BLaER1 treated with 17β-estradiol and CSF1 and Interleukin-3, amounts not matched to agents 10 nM and 100 nM (cell line): ENCODE measurements at regions not wholly inside any gene's neighbourhood (a gene's known extent, or its start where the extent isn't known, plus 50 kb on each side); places are given as distances from the start of the nearest gene placed in this dataset.

ENCODE experiments used
- H3K27ac ChIP-seq, 11 experiments: shearing (Covaris generic); formaldehyde crosslinking; 2 replicates each; pipeline ENCODE4 v1.8.1; 2022
- H3K27me3 ChIP-seq, 11 experiments: shearing (Covaris generic); formaldehyde crosslinking; 2 replicates each; pipeline ENCODE4 v1.8.1; 2022
- H3K36me3 ChIP-seq, 11 experiments: shearing (Covaris generic); formaldehyde crosslinking; 2 replicates each; pipeline ENCODE4 v1.8.1; 2022
- H3K4me1 ChIP-seq, 10 experiments: shearing (Covaris generic); formaldehyde crosslinking; 2 replicates each; pipeline ENCODE4 v1.8.1; 2022
- H3K4me2 ChIP-seq, 11 experiments: shearing (Covaris generic); formaldehyde crosslinking; 2 replicates each; pipeline ENCODE4 v1.8.1; 2022
- H3K4me3 ChIP-seq, 10 experiments: shearing (Covaris generic); formaldehyde crosslinking; 2 replicates each; pipeline ENCODE4 v1.8.1; 2022
- H3K9ac ChIP-seq, 11 experiments: shearing (Covaris generic); formaldehyde crosslinking; 2 replicates each; pipeline ENCODE4 v1.8.1; 2022
- H3K9me3 ChIP-seq, 11 experiments: shearing (Covaris generic); formaldehyde crosslinking; replicated peaks in 1 of 11; 2 replicates each; pipeline ENCODE4 v1.8.1; 2022
- H4K20me1 ChIP-seq, 11 experiments: shearing (Covaris generic); formaldehyde crosslinking; 2 replicates each; pipeline ENCODE4 v1.8.1; 2022
- Cebpa-rat ChIP-seq, 11 experiments: shearing (Covaris generic); IDR thresholded peaks; 2 replicates each; pipeline ENCODE4 v1.8.1; 2022

DNA sequence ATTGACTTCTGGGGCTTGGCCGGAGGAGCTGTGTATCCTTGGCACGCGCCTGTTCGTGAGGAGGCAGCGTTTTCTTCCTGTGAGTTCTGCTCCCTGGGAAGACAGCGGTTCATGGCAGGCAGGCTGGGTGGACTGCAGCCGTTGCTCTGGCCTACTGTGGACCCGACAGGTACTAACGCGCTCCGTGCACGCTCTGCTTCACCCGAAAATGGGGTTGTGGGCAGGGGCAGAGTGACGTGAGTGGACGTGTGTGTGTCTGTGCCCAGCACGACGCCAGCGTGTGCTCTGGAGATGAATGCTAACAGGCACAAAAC lies 179.1 kb downstream of the KIF26A start:
- Histone ChIP-seq H3K27ac (no peak overlapping the region), H3K4me2 (peak overlapping the region in 3 of 11 experiments; percentile 38 to 45 (median 41); a peak in 3 of 22 replicates), H4K20me1 (peaks cover 0 to 21% (median 0%) of the 10 kb centered on the region in 11 experiments; a peak in 2 of 22 replicates), H3K4me3 (no peak overlapping the region), H3K4me1 (peaks cover 8 to 59% (median 47%) of the 10 kb centered on the region in 10 experiments), H3K36me3 (no peaks in the 10 kb centered on the region), H3K9me3 (no peaks in the 10 kb centered on the region), H3K9ac (no peak overlapping the region), H3K27me3 (peaks cover 0 to 14% (median 5%) of the 10 kb centered on the region in 11 experiments; a peak in 10 of 22 replicates)
- TF ChIP-seq Cebpa-rat (IDR thresholded peaks at IDR 0.05), result no peak

DNA sequence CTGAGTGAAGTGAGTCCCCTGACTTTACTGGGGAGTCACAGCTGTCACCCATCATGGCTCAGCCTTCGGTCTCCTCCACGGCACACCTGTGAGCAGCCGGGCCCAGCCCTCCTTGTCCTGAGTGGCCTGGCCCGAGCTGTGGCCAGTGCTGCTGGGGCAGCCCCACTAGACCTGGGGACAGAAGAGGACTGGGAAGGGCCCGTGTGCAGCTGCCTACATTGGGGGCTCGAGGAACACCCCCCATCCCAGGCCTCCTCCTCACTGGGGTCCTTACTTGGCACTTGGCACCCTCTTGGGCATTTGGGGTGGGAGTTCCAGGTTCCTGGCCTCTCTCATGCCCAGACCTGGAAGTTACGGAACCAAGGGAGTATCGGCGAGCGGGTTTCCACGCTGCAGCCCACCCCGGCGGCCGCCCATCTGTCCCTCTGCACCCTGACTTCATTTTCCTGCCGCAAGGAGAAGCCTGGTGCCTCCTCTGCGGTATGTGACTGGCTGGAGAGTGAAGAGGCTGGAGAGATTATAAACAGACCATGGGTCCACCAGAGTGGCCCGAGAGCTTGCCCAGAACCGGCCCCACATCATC lies 179.7 kb downstream of the KIF26A start:
- H3K4me3 ChIP-seq, result no peak overlapping the region
- no peak overlapping the region for H3K27ac ChIP-seq
- H4K20me1 ChIP-seq, result peaks cover 0 to 21% (median 0%) of the 10 kb centered on the region in 11 experiments; a peak in 2 of 22 replicates
- H3K36me3 ChIP-seq, result no peaks in the 10 kb centered on the region
- peaks cover 0 to 19% (median 5%) of the 10 kb centered on the region in 11 experiments; a peak in 10 of 22 replicates for H3K27me3 ChIP-seq
- peak overlapping the region in 1 of 11 experiments; percentile 24; a peak in 1 of 22 replicates for H3K9ac ChIP-seq
- peak overlapping the region in 8 of 11 experiments; percentile 9 to 54 (median 48); a peak in 11 of 22 replicates for H3K4me2 ChIP-seq
- no peak for TF ChIP-seq Cebpa-rat (IDR thresholded peaks at IDR 0.05)
- no peaks in the 10 kb centered on the region for H3K9me3 ChIP-seq
- H3K4me1 ChIP-seq, result peaks cover 8 to 66% (median 53%) of the 10 kb centered on the region in 10 experiments

DNA sequence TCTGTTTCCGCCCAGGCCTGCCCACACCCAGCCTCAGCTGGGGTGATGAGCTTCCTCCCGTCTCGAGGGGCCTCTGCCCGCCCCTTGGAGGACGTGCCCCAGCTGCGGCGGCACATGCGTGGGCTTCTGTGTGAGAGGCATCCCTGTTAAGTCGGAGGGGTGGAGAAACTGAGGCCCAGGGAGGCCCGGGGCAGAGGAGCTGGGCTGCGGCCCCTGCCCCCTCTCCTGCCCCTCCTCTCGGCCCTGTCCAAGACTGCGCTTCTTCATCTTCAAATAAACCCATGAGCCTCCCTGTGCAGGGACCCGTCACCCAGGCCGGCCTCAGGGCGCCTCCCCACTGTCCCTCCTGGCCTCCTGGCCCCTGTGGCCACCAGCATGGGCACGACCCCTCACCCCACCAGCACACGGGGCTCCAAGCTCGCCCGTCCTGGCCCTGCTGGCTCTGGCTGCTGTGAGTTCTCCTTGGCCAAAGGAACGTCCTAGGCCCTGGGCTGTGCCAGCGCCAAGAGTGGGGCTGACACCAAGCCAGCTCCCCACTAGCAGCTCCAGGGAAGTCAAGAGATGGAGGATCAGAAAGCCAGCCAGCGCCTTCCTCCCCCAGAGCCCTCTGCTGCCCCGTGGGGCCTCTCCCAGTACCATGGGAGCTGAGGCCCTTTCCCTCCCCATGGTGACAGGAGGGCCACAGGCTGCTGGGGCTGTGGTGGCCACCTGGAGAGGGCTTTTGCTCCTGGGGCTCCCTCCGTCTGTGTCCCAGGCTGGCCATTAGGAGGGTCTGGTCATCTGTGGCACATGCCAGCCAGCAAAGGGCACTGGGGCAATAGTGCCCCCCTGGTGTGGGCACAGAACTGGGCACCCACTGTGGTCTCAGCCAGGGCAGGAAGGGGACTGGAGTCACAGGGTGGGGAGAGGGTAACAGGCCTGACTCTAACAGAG lies 180.4 kb downstream of the KIF26A start:
- TF ChIP-seq Cebpa-rat (IDR thresholded peaks at IDR 0.05), result no peak
- H3K9me3 ChIP-seq, result no peaks in the 10 kb centered on the region
- peak overlapping the region in 2 of 11 experiments; percentile 7 to 24; a peak in 1 of 22 replicates for H3K9ac ChIP-seq
- H3K27me3 ChIP-seq, result peaks cover 0 to 19% (median 5%) of the 10 kb centered on the region in 11 experiments; a peak in 10 of 22 replicates
- H3K27ac ChIP-seq, result no peak overlapping the region
- no peak overlapping the region for H3K4me3 ChIP-seq
- H3K4me1 ChIP-seq, result peaks cover 8 to 73% (median 59%) of the 10 kb centered on the region in 10 experiments
- peaks cover 0 to 21% (median 0%) of the 10 kb centered on the region in 11 experiments; a peak in 2 of 22 replicates for H4K20me1 ChIP-seq
- H3K36me3 ChIP-seq, result no peaks in the 10 kb centered on the region
- peak overlapping the region in 8 of 11 experiments; percentile 9 to 54 (median 48); a peak in 14 of 22 replicates for H3K4me2 ChIP-seq

DNA sequence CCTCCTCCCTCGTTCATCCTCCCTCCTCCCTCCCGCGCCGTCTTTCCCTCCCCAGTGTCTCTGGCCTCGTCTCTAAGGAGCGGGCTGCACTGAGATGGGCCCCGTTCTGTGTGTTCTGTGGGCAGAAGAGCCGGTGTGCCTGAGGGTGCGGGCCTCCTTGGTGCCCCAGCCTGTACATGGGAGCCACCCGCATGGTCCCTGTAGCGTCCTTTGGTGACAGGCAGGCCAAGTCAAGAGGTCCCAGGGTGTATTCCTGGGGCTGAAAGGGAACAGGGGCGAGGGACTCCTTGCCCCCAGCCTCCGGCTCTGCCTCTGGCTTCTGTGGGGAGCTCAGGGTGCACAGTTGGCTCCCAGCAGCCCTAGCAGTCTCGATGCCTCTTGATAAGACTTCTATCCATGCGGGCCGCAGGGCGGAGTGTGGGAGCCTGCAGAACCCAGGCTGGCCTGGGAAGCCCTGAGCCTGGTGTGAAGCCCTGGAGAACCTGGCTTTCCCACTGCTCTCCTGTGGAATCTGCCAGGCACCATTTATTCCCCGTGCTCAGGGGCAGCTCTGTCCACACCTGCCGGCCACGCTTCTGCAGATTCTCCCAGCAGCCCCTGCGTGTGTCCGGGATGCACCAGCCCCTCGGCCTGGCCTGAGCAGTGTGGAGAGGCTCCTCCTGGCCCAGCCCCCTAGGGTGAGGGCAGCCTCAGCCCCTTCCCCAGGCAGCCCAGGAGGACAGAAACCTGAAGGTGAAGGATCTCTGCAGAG lies 181.3 kb downstream of the KIF26A start:
- H3K4me3 ChIP-seq, result no peak overlapping the region
- H3K4me2 ChIP-seq, result peak overlapping the region in 6 of 11 experiments; percentile 6 to 82 (median 50); a peak in 10 of 22 replicates
- H3K27ac ChIP-seq, result no peak overlapping the region
- H3K9me3 ChIP-seq, result no peaks in the 10 kb centered on the region
- H3K27me3 ChIP-seq, result peaks cover 0 to 19% (median 5%) of the 10 kb centered on the region in 11 experiments; a peak in 10 of 22 replicates
- H4K20me1 ChIP-seq, result peaks cover 0 to 21% (median 0%) of the 10 kb centered on the region in 11 experiments; a peak in 2 of 22 replicates
- H3K9ac ChIP-seq, result no peak overlapping the region
- H3K36me3 ChIP-seq, result no peaks in the 10 kb centered on the region
- peaks cover 8 to 74% (median 59%) of the 10 kb centered on the region in 10 experiments for H3K4me1 ChIP-seq
- no peak for TF ChIP-seq Cebpa-rat (IDR thresholded peaks at IDR 0.05)

DNA sequence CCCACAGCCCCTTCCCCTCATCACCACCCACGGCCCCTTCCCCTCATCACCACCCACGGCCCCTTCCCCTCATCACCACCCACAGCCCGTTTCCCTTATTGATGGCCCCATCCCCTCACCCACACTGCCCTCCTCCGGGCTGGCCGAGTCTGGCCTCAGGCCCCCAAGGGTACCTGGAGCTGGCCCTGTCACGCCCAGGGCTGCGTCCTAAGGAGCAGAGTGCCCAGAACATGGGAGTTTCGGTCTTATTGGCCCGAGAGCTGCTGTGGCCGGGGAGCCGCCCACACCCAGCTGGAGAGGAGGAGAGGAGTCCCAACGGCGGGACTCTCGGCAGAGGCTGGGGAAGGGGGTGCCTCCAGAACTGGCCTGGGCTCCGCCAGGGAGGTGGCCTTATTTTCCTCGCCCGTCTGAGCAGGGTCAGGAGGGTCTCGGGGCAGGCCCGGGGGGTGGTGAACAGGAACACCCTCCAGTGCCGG lies 182.3 kb downstream of the KIF26A start:
- peaks cover 0 to 19% (median 5%) of the 10 kb centered on the region in 11 experiments; a peak in 10 of 22 replicates for H3K27me3 ChIP-seq
- TF ChIP-seq Cebpa-rat (IDR thresholded peaks at IDR 0.05), result no peak
- peak overlapping the region; percentile 58 to 88 (median 75) for H3K4me2 ChIP-seq
- no peaks in the 10 kb centered on the region for H3K36me3 ChIP-seq
- H3K4me1 ChIP-seq, result peaks cover 8 to 75% (median 59%) of the 10 kb centered on the region in 10 experiments
- H3K27ac ChIP-seq, result no peak overlapping the region
- peaks cover 0 to 21% (median 0%) of the 10 kb centered on the region in 11 experiments; a peak in 2 of 22 replicates for H4K20me1 ChIP-seq
- peak overlapping the region in 1 of 11 experiments; percentile 59; a peak in 3 of 22 replicates for H3K9ac ChIP-seq
- H3K4me3 ChIP-seq, result no peak overlapping the region
- no peaks in the 10 kb centered on the region for H3K9me3 ChIP-seq

DNA sequence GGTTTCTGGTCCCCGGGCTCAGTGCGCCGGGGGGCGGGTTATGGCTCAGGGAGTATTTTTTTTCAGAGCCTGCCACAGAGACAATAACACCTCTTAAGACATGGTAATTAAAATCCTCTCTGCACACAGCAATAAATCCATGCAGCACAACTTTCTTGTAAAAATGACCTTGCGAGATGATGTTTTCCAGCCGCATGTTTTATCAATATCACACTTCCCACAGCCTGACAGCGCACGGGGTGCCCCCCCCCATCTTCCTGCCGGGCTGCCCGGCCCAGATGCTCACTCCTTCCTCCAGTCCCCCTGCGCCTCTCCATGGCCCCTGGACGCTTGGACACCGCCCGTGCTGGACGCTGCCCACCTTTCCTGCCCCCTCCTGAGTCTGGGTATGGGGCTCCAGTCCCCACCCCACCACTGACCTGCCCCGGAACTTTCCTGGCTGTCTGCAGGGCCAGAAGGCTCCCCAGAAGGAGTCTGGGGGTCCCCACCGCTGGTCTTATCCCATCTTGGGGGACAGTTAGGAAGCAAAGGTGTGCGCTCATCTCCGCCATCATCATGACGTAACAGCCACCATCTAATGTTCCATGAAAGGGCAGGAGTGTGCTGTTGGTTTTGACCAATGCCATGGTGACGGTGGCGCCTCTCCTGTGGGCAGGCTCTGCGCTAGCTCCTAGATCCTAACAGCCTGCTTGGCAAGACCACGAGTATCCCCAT lies 182.9 kb downstream of the KIF26A start:
- Histone ChIP-seq H3K4me2 (peak overlapping the region; percentile 58 to 88 (median 75)), H3K9ac (peak overlapping the region in 1 of 11 experiments; percentile 59; a peak in 3 of 22 replicates), H3K36me3 (no peaks in the 10 kb centered on the region), H3K27me3 (peaks cover 0 to 19% (median 5%) of the 10 kb centered on the region in 11 experiments; a peak in 10 of 22 replicates), H3K27ac (no peak overlapping the region), H3K4me1 (peaks cover 8 to 76% (median 62%) of the 10 kb centered on the region in 10 experiments), H3K9me3 (no peaks in the 10 kb centered on the region), H3K4me3 (no peak overlapping the region), H4K20me1 (peaks cover 0 to 21% (median 0%) of the 10 kb centered on the region in 11 experiments; a peak in 2 of 22 replicates)
- no peak for TF ChIP-seq Cebpa-rat (IDR thresholded peaks at IDR 0.05)

DNA sequence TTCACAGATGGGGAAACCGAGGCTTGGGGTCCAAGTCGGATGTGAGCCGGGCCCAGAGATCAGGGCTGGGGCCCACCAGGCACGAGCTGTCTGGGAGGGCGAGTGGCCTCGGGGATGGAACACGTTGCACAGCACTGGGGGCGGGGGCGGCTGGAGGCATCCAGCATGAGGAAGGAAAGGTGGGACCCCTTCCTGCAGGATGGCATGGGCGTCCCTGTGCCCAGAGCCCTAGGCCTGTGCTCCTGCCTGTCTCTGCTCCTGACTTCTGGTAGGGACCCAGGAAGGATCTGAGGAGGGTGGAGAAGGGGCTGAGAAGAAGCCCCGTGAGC lies 183.4 kb downstream of the KIF26A start:
- Histone ChIP-seq H3K9me3 (no peaks in the 10 kb centered on the region), H3K9ac (no peak overlapping the region), H3K4me2 (peak overlapping the region in 8 of 11 experiments; percentile 58 to 88 (median 81); a peak in 16 of 22 replicates), H3K36me3 (no peaks in the 10 kb centered on the region), H3K27ac (no peak overlapping the region; a peak in 1 of 22 replicates), H3K4me3 (no peak overlapping the region), H4K20me1 (peaks cover 0 to 21% (median 0%) of the 10 kb centered on the region in 11 experiments; a peak in 2 of 22 replicates), H3K4me1 (peaks cover 8 to 76% (median 62%) of the 10 kb centered on the region in 10 experiments), H3K27me3 (peaks cover 0 to 19% (median 5%) of the 10 kb centered on the region in 11 experiments; a peak in 10 of 22 replicates)
- TF ChIP-seq Cebpa-rat (IDR thresholded peaks at IDR 0.05), result no peak
